NCI-H345 treated with DMSO at 0.1 percent for 48 hours (cell line): ENCODE measurements at regions not wholly inside any gene's neighbourhood (a gene's known extent, or its start where the extent isn't known, plus 50 kb on each side); places are given as distances from the start of the nearest gene placed in this dataset.
"Not testable (repeated sequence)": the region's sequence is repeated elsewhere in the genome, so short reads cannot be mapped to it uniquely, and the experiment has no call there.

Source experiments
- DNase-seq: peaks from one replicate; lab custom pipeline; 2025; ENCODE audit not compliant: unreplicated experiment; lab: John Stamatoyannopoulos, UW

GRCh38 chr21:28604946-28605537 is 387.6 kb downstream of the LTN1 start:
- DNase-seq: no peak

- no peak for DNase-seq
These were observed 390.1 kb downstream of the LTN1 start for GRCh38 chr21:28602546-28602945.

- DNase-seq: no peak
These were observed 394.5 kb downstream of the LTN1 start for GRCh38 chr21:28598214-28598613.

- DNase-seq: no peak
These were observed 400.3 kb downstream of the LTN1 start for GRCh38 chr21:28592205-28592865.

GRCh38 chr21:28590676-28591075 is 402.0 kb downstream of the LTN1 start:
- no peak for DNase-seq

- DNase-seq: no peak
These were observed 402.7 kb downstream of the LTN1 start for GRCh38 chr21:28590026-28590425.

GRCh38 chr21:28588997-28589396 is 403.7 kb downstream of the LTN1 start:
- no peak for DNase-seq

GRCh38 chr21:28587748-28588147 is 404.9 kb downstream of the LTN1 start:
- DNase-seq: no peak

GRCh38 chr21:28581976-28582375 is 410.7 kb downstream of the LTN1 start:
- no peak for DNase-seq

- DNase-seq: not testable (repeated sequence)
These were observed 411.4 kb downstream of the LTN1 start for GRCh38 chr21:28581311-28581731.

GRCh38 chr21:28580585-28580984 is 412.1 kb downstream of the LTN1 start:
- no peak for DNase-seq

- DNase-seq: no peak
These were observed 412.6 kb downstream of the LTN1 start for GRCh38 chr21:28579986-28580550.

GRCh38 chr21:28568692-28569091 is 424.0 kb downstream of the LTN1 start:
- DNase-seq: no peak

- not testable (repeated sequence) for DNase-seq
These were observed 428.7 kb downstream of the LTN1 start for GRCh38 chr21:28563933-28564332.

GRCh38 chr21:28561772-28562171 is 430.9 kb downstream of the LTN1 start:
- no peak for DNase-seq

GRCh38 chr21:28554660-28555475 is 437.8 kb downstream of the LTN1 start:
- DNase-seq: no peak

GRCh38 chr21:28550057-28550825 is 442.4 kb downstream of the LTN1 start:
- DNase-seq: no peak

GRCh38 chr21:28548291-28548690 is 444.4 kb downstream of the LTN1 start:
- DNase-seq: no peak

GRCh38 chr21:28547766-28548165 is 444.9 kb downstream of the LTN1 start:
- no peak for DNase-seq

GRCh38 chr21:28543975-28544374 is 448.7 kb downstream of the LTN1 start:
- no peak for DNase-seq
